Globus pallidus (tissue), 1 donor: ENCODE measurements at regions not wholly inside any gene's neighbourhood (a gene's known extent, or its start where the extent isn't known, plus 50 kb on each side); places are given as distances from the start of the nearest gene placed in this dataset.
"Not testable (repeated sequence)": the region's sequence is repeated elsewhere in the genome, so short reads cannot be mapped to it uniquely, and the experiment has no call there.

ENCODE experiments used
- DNase-seq: peaks from one replicate; pipeline ENCODE4 v3.0.0-alpha.2; 2015; ENCODE audit warnings: low spot score

DNA sequence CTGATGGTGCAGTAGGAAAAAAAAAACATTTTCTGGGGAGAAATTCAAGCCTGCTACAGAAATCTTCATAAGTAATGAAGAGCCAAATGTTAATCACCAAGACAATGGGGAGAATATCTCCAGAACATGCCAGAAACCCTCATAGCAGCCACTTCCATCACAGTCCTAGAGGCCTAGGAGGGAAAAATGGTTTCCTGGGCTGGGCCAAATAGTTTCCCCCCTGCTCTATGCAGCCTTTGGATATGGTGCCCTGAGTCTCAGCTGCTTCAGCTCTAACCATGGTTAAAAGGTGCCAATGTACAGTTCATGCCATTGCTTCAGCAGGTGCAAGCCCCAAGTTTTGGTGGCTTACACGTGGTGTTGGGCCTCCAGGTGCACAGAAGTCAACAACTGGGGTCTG is 113.1 kb downstream of the ZNF648 start:
- no peak for DNase-seq

GRCh38 chr1:181947441-181947840 is 114.1 kb downstream of the ZNF648 start:
- no peak for DNase-seq

DNA sequence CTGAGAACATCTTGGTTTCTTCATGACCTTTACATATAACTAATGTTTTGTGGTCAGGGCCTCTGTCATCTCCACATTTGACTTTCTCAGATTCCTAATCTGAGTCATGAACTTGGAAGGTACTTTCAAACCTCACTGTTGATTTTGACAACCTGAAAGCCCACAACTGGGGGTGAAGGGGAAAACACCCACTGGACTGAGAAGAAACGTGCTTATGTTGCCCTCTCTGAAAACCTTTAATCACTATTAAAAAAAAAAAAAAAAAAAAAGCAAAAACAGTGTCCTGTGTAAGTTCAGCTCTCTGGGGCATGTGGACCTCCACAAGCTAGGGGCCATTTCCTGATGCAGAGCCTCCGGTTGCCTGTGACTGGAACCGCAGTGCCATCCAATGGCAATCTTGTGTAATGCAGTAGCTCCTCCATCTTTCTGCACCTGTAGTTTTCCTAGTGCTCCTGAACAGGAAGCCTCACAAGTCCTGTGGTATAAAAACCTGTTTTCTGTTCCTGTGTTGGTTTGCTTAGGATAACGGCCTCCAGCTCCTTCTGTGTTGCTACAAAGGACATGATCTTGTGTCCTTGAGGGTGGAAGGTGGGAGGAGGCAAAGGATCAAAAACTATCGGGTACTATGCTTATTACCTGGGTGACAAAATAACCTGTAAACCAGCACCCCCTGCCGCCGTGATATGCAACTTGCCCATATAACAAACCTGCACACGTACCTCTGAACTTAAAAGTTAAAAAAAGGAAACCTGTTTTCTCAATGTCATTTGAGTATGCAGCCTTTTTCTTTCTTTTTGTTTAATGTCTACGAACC is 124.5 kb downstream of the ZNF648 start:
- peak; percentile 28 for DNase-seq

DNA sequence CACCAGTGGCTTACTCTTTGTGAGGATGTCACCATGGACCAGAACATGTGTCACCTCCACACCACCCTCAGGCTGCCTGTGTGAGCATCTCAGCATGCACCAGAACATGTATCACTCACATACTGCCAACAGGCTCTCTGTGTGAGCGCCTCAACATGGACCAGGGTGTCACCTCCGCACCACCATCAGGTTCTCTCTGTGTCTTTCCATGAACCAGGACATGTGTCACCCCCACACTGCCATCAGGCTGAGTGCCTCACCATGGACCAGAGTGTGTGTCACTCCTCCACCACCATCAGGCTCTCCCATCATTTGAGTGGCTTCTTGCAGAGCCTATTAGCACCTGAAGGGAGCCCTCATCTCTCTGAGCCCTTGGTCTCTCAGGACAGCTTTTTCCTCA is 125.2 kb downstream of the ZNF648 start:
- no peak for DNase-seq

- DNase-seq: no peak
Observed at GRCh38 chr1:181931873-181932272, 129.6 kb downstream of the ZNF648 start.

GRCh38 chr1:181930187-181930586 is 131.3 kb downstream of the ZNF648 start:
- no peak for DNase-seq

GRCh38 chr1:181926697-181927096 is 134.8 kb downstream of the ZNF648 start:
- no peak for DNase-seq

GRCh38 chr1:181924034-181924433 is 137.5 kb downstream of the ZNF648 start:
- not testable (repeated sequence) for DNase-seq

- no peak for DNase-seq
Observed at GRCh38 chr1:181919542-181919941, 142.0 kb downstream of the ZNF648 start.

DNA sequence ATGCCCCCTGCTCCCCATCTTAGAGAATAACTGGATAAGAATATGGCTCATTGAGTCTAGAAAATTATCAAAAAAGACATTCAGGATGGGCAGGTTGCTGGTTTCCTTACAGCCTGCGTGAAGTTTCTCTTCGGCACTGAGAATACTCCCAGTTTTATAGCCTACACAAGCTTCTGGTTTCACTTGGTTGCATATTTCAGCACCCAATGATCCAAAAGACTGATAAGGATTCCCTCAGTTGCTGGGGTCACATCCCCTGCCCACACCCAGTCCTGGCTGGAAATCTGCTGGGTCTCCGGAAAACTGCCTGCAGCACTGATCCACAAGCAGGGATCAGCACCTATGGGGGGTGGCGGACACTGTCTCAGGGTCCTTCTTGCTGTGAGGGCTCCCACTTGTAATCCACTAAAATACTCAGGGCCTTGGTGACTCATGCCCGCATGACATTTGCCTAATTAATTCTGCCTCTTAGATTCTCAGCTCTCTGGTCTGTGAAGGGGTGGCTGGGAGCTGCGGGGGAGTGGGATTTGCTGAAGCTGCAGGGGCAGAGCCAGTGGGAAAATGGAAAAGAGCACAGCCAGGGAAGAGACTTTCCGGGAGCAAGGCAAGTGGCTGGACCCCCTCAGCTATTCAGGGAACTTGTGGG is 142.5 kb downstream of the ZNF648 start:
- no peak for DNase-seq

DNA sequence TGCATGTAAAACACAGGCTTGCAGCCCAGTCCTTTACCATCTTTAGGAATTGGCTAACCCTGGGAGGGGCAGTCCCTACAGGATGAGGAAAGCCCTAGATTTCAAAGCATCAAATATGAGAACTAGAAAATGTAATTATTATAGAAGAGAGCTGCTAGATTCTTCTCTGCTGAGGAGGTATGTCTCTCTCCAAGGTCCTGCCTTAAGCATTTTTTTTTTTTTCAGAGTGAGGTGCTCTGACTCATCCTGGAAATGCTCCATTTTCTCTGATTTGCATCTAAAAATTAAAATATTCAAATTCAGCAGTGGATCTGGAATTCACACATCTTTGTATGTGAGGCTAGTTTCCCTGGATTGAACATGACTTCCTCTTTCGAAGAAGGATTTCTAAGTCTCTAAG is 149.8 kb downstream of the ZNF648 start:
- no peak for DNase-seq

DNA sequence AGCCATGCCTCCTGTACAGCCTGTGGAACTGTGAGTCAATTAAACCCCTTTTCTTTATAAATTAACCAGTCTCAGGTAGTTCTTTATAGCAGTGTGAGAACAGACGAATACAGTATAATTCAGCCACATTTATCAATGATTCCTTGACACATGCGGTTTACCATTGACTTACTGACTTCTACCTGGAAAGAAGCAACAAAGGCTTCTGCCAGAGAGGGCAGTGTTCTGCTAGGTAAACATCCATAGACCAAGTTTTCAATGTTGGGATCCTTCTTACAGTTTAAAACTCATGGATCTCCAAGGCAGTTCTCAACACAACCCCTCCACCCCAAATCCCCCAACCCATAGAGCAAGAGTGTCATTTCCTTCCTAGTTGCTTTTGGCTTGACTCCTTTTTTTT is 150.6 kb downstream of the ZNF648 start:
- DNase-seq: no peak

GRCh38 chr1:181909010-181909409 is 152.5 kb downstream of the ZNF648 start:
- DNase-seq: no peak

DNA sequence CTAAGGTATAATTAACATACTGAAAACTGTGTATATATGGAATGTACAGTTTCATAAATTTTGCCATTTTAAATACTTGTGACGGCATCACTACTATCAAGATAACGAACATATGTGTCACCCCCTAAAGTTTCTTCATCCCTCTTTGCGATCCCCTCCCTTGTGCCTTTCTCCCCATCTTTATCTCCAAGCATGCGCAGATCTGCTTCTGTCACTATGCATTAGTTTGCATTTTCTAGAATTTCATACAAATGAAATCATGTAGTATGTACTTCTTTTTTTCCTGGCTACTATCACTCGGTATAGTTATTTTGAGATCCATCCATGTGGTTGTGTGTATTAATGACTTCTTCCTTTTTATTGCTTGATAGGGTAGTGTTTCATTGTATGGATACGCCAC is 154.9 kb downstream of the ZNF648 start:
- no peak for DNase-seq

- no peak for DNase-seq
Observed at GRCh38 chr1:181905944-181906597, 155.4 kb downstream of the ZNF648 start.

- no peak for DNase-seq
Observed at GRCh38 chr1:181898773-181899172, 162.7 kb downstream of the ZNF648 start.

GRCh38 chr1:181896824-181897223 is 164.7 kb downstream of the ZNF648 start:
- DNase-seq: no peak

GRCh38 chr1:181894439-181894859 is 167.1 kb downstream of the ZNF648 start:
- no peak for DNase-seq

GRCh38 chr1:181893937-181894336 is 167.6 kb downstream of the ZNF648 start:
- no peak for DNase-seq

DNA sequence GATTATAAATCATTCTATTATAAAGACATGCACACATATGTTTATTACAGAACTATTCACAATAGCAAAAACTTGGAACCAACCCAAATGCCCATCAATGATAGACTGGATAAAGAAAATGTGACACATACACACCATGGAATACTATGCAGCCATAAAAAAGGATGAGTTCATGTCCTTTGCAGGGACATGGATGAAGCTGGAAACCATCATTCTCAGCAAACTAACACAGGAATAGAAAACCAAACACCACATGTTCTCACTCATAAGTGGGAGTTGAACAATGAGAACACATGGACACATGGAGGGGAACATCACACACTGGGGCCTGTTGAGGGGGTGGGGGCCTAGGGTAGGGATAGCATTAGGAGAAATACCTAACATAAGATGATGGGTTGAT is 168.4 kb downstream of the ZNF648 start:
- not testable (repeated sequence) for DNase-seq

- no peak for DNase-seq
Observed at GRCh38 chr1:181872562-181872961, 188.9 kb downstream of the ZNF648 start.

DNA sequence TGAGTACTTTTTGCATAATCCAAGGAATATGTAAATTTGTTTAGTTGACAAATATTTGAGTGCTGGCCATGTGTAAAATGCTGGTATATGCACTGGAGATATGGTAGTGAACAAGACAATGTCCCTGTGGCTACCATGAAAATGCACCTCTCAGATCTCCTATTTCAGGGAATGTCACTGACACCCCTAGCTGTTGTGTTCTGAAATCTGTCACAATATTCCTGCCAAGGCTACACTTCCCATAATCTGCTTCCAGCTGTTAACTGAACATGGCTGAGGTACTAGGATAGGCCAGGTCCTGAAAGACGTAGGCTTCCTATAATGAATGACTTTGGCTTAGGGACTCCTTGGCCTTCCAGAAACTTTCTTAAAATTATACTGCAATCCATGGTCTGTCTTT is 197.8 kb downstream of the ZNF648 start:
- DNase-seq: no peak

GRCh38 chr1:181863006-181863405 is 198.5 kb downstream of the ZNF648 start:
- DNase-seq: no peak
